Gastrocnemius medialis (tissue), 4 donors: ENCODE measurements at regions not wholly inside any gene's neighbourhood (a gene's known extent, or its start where the extent isn't known, plus 50 kb on each side); places are given as distances from the start of the nearest gene placed in this dataset.

Experiments
- POLR2A ChIP-seq, 2 donors: fragments of 450-650 bp; IDR thresholded peaks; one replicate each; pipeline ENCODE4 v1.6.1; 2017; ENCODE audit warnings: antibody characterized with exemption in 2 of 2, mild to moderate bottlenecking in 2 of 2, moderate library complexity in 2 of 2
- TF ChIP-seq, protein P1 (sequence below), 5 experiments: fragments of 450-650 bp in 3 of 5; fragments of 200-600 bp in 2 of 5; sonication (generic) in 2 of 5; IDR thresholded peaks in 4 of 5; conservative IDR thresholded peaks in 1 of 5; 1 replicate in 4 of 5; 2 replicates in 1 of 5; pipeline ENCODE4 v1.5.1; 2016 to 2019; ENCODE audit warnings: antibody characterized with exemption in 5 of 5, mild to moderate bottlenecking in 3 of 5, moderate library complexity in 3 of 5

DNA sequence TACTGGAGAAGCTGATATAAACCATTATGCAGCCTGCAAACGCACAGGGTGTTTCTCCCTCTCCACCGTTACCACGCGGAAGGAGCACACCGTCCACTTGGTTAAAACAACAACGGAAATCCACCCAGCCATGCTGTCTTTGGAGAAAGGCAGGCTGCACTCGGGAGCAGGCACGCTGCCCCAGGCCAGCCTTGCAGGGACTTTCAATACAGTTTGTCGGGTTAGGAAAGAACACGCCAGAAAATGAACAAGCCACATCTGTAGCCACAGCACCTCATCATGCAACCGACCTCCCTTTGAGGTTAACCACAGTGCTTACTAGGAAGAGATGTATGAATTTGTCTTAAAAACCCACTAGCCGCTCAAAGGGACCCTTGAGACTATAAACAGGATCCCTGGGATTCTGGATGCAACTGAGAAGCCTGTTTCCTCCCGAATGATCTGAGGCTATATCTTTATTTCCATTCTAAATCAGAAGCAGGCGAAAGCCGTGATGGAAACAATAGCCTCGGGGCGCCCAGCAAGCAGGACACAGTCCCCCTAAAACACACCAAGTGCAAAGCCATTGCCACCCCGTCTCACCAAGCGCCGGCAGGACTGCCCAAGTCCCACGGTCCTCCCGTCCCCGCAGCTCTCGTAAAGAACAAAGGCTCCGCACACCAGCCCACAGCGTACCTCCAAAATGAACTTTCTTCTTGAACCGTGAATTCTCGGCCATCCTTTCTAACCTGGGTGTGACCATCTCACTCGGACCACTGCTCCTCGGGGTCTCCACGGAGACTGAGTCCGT is 318.9 kb downstream of the CTTN start:
- TF ChIP-seq, protein P1, sequence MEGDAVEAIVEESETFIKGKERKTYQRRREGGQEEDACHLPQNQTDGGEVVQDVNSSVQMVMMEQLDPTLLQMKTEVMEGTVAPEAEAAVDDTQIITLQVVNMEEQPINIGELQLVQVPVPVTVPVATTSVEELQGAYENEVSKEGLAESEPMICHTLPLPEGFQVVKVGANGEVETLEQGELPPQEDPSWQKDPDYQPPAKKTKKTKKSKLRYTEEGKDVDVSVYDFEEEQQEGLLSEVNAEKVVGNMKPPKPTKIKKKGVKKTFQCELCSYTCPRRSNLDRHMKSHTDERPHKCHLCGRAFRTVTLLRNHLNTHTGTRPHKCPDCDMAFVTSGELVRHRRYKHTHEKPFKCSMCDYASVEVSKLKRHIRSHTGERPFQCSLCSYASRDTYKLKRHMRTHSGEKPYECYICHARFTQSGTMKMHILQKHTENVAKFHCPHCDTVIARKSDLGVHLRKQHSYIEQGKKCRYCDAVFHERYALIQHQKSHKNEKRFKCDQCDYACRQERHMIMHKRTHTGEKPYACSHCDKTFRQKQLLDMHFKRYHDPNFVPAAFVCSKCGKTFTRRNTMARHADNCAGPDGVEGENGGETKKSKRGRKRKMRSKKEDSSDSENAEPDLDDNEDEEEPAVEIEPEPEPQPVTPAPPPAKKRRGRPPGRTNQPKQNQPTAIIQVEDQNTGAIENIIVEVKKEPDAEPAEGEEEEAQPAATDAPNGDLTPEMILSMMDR (IDR thresholded peaks at IDR 0.05 in 4 of 5, conservative IDR thresholded peaks at IDR 0.05 in 1 of 5) = no peak
- no peak for TF ChIP-seq POLR2A (IDR thresholded peaks at IDR 0.05)
